ENCODE measurements at regions not wholly inside any gene's neighbourhood (a gene's known extent, or its start where the extent isn't known, plus 50 kb on each side); places are given as distances from the start of the nearest gene placed in this dataset.
"Not testable (repeated sequence)": the region's sequence is repeated elsewhere in the genome, so short reads cannot be mapped to it uniquely, and the experiment has no call there.

GRCh38 chr11:69934861-69935494 is 115.8 kb upstream of the FGF3 start:
- DNase-seq: no peak

- DNase-seq: no peak
Measured at GRCh38 chr11:69935941-69936505, 116.8 kb upstream of the FGF3 start.

- no peak for DNase-seq
Measured at GRCh38 chr11:69936771-69937170, 117.6 kb upstream of the FGF3 start.

- DNase-seq: no peak
Measured at GRCh38 chr11:69938206-69938605, 119.0 kb upstream of the FGF3 start.

GRCh38 chr11:69939551-69940245 is 120.5 kb upstream of the FGF3 start:
- no peak for DNase-seq

- no peak for DNase-seq
Measured at GRCh38 chr11:69940246-69940610, 121.0 kb upstream of the FGF3 start.

GRCh38 chr11:69941546-69942332 is 122.5 kb upstream of the FGF3 start:
- no peak for DNase-seq

- DNase-seq: no peak
Measured at GRCh38 chr11:69942333-69942820, 123.2 kb upstream of the FGF3 start.

GRCh38 chr11:69943066-69943465 is 123.8 kb upstream of the FGF3 start:
- no peak for DNase-seq

- no peak for DNase-seq
Measured at GRCh38 chr11:69943506-69943905, 124.3 kb upstream of the FGF3 start.

GRCh38 chr11:69944146-69944795 is 125.1 kb upstream of the FGF3 start:
- DNase-seq: no peak

- DNase-seq: no peak
Measured at GRCh38 chr11:69945157-69945556, 125.9 kb upstream of the FGF3 start.

- no peak for DNase-seq
Measured at GRCh38 chr11:69947059-69947792, 128.0 kb upstream of the FGF3 start.

- DNase-seq: no peak
Measured at GRCh38 chr11:69947793-69948255, 128.6 kb upstream of the FGF3 start.

GRCh38 chr11:69948256-69949141 is 129.3 kb upstream of the FGF3 start:
- DNase-seq: no peak

GRCh38 chr11:69949327-69949726 is 128.8 kb upstream of the ANO1 start:
- DNase-seq: no peak

- no peak for DNase-seq
Measured at GRCh38 chr11:69950120-69950519, 128.0 kb upstream of the ANO1 start.

- no peak for DNase-seq
Measured at GRCh38 chr11:69950621-69951020, 127.5 kb upstream of the ANO1 start.

- DNase-seq: no peak
Measured at GRCh38 chr11:69951821-69952220, 126.3 kb upstream of the ANO1 start.

GRCh38 chr11:69952229-69952975 is 125.7 kb upstream of the ANO1 start:
- DNase-seq: not testable (repeated sequence)

Measured in stimulated activated CD4-positive, alpha-beta T cell treated with anti-CD3 and anti-CD28 coated beads, Interleukin-4, amount 100 ng/mL, for 24 hours (primary cell).